H9 (cell line): ENCODE measurements at regions not wholly inside any gene's neighbourhood (a gene's known extent, or its start where the extent isn't known, plus 50 kb on each side); places are given as distances from the start of the nearest gene placed in this dataset.

Source experiments
- DNase-seq: peaks from one replicate; pipeline ENCODE4 v3.0.0-alpha.2; 2017
- H2AFZ ChIP-seq: one replicate; pipeline ENCODE4 v1.6.1; 2013; ENCODE audit warnings: mild to moderate bottlenecking, low read length, control low read depth, moderate library complexity
- H2AK5ac ChIP-seq: 2 replicates; pipeline ENCODE4 v1.6.1; 2013; ENCODE audit warnings: low read length, control low read depth, mixed read lengths; ENCODE audit not compliant: insufficient read length
- H2BK120ac ChIP-seq: one replicate; pipeline ENCODE4 v1.6.1; 2013; ENCODE audit warnings: low read depth, mild to moderate bottlenecking, low read length, control low read depth, inconsistent platforms; ENCODE audit not compliant: poor library complexity, severe bottlenecking
- H2BK12ac ChIP-seq: 2 replicates; pipeline ENCODE4 v1.6.1; 2013; ENCODE audit warnings: low read length, control low read depth, mixed read lengths, low read depth; ENCODE audit not compliant: insufficient read length
- H2BK15ac ChIP-seq: 2 replicates; pipeline ENCODE4 v1.6.1; 2013; ENCODE audit warnings: low read depth, low read length, control low read depth
- H2BK20ac ChIP-seq: one replicate; pipeline ENCODE4 v1.6.1; 2013; ENCODE audit warnings: low read depth, mild to moderate bottlenecking, low read length, control low read depth, inconsistent platforms; ENCODE audit not compliant: poor library complexity, severe bottlenecking
- H2BK5ac ChIP-seq: 2 replicates; pipeline ENCODE4 v1.6.1; 2013; ENCODE audit warnings: low read length, control low read depth, mixed read lengths; ENCODE audit not compliant: insufficient read length
- H3K14ac ChIP-seq: 2 replicates; pipeline ENCODE4 v1.6.1; 2013; ENCODE audit warnings: low read length, control low read depth; ENCODE audit not compliant: insufficient read depth
- H3K18ac ChIP-seq: 2 replicates; pipeline ENCODE4 v1.6.1; 2013; ENCODE audit warnings: low read depth, mild to moderate bottlenecking, mixed read lengths, low read length, control low read depth; ENCODE audit not compliant: insufficient read length
- H3K23ac ChIP-seq: 2 replicates; pipeline ENCODE4 v1.6.1; 2013; ENCODE audit warnings: low read length, control low read depth, mixed read lengths, low read depth; ENCODE audit not compliant: insufficient read length
- H3K23me2 ChIP-seq: 2 replicates; pipeline ENCODE4 v1.6.1; 2013; ENCODE audit warnings: low read depth, mild to moderate bottlenecking, mixed read lengths, low read length, control low read depth; ENCODE audit not compliant: insufficient read length, poor library complexity, severe bottlenecking
- H3K27ac ChIP-seq: 2 replicates; pipeline ENCODE4 v1.5.1; 2013; ENCODE audit warnings: low read length, control low read depth, mixed read lengths, low read depth; ENCODE audit not compliant: insufficient read length
- H3K27me3 ChIP-seq: 2 replicates; pipeline ENCODE4 v1.6.1; 2013; ENCODE audit warnings: low read length, control low read depth, inconsistent platforms; ENCODE audit not compliant: insufficient read depth
- H3K4ac ChIP-seq: 2 replicates; pipeline ENCODE4 v1.6.1; 2013; ENCODE audit warnings: low read depth, mild to moderate bottlenecking, control low read depth, inconsistent platforms, low read length, moderate library complexity
- H3K4me1 ChIP-seq: 2 replicates; pipeline ENCODE4 v1.6.1; 2013; ENCODE audit warnings: low read length, control low read depth, inconsistent platforms; ENCODE audit not compliant: insufficient read depth
- H3K4me2 ChIP-seq: 2 replicates; pipeline ENCODE4 v1.6.1; 2013; ENCODE audit warnings: low read length, control low read depth, mixed read lengths; ENCODE audit not compliant: insufficient read length, insufficient read depth
- H3K56ac ChIP-seq: 2 replicates; pipeline ENCODE4 v1.6.1; 2013; ENCODE audit warnings: low read depth, mild to moderate bottlenecking, mixed read lengths, low read length, control low read depth; ENCODE audit not compliant: insufficient read length
- H3K79me1 ChIP-seq: 2 replicates; pipeline ENCODE4 v1.6.1; 2013; ENCODE audit warnings: low read depth, mild to moderate bottlenecking, moderate library complexity, low read length, control low read depth, inconsistent platforms; ENCODE audit not compliant: insufficient read depth, poor library complexity, severe bottlenecking
- H3K79me2 ChIP-seq: 2 replicates; pipeline ENCODE4 v1.6.1; 2013; ENCODE audit warnings: low read length, control low read depth, inconsistent platforms; ENCODE audit not compliant: insufficient read depth
- H3K9ac ChIP-seq: 2 replicates; pipeline ENCODE4 v1.6.1; 2013; ENCODE audit warnings: low read length, control low read depth, mixed read lengths; ENCODE audit not compliant: insufficient read length; ENCODE audit errors: extremely low read depth
- H3K9me3 ChIP-seq: one replicate; pipeline ENCODE4 v1.6.1; 2013; ENCODE audit warnings: low read depth, low read length, inconsistent platforms; ENCODE audit not compliant: control insufficient read depth
- H3T11ph ChIP-seq: one replicate; pipeline ENCODE4 v1.6.1; 2013; ENCODE audit warnings: mild to moderate bottlenecking, low read length, control low read depth, inconsistent platforms
- H4K20me1 ChIP-seq: one replicate; pipeline ENCODE4 v1.6.1; 2013; ENCODE audit not compliant: control insufficient read depth, insufficient read length, insufficient read depth
- H4K5ac ChIP-seq: 2 replicates; pipeline ENCODE4 v1.6.1; 2013; ENCODE audit warnings: low read depth, mild to moderate bottlenecking, mixed read lengths, low read length, control low read depth; ENCODE audit not compliant: insufficient read length
- H4K8ac ChIP-seq: replicated peaks from 2 replicates; pipeline ENCODE4 v1.6.1; 2013; ENCODE audit warnings: low read length, control low read depth, mixed read lengths, low read depth; ENCODE audit not compliant: insufficient read length
- H4K91ac ChIP-seq: 2 replicates; pipeline ENCODE4 v1.6.1; 2013; ENCODE audit warnings: low read depth, mild to moderate bottlenecking, moderate library complexity, mixed read lengths, low read length, control low read depth; ENCODE audit not compliant: insufficient read length
- H3K27ac Mint-ChIP-seq, 3 experiments: 2 replicates in 2 of 3; 3 replicates in 1 of 3; pipeline ENCODE4 v1.8.0; 2020 to 2021; ENCODE audit warnings: mixed read lengths in 3 of 3, mild to moderate bottlenecking in 1 of 3, moderate library complexity in 1 of 3
- H3K27me3 Mint-ChIP-seq: 2 replicates; pipeline ENCODE4 v1.8.0; 2021; ENCODE audit warnings: low read depth, mild to moderate bottlenecking, moderate library complexity, mixed read lengths
- H3K36me3 Mint-ChIP-seq, 3 experiments: 2 replicates in 2 of 3; 3 replicates in 1 of 3; pipeline ENCODE4 v1.8.0; 2020 to 2021; ENCODE audit warnings: low read depth in 3 of 3, mixed read lengths in 3 of 3; ENCODE audit not compliant: insufficient read depth in 1 of 3
- H3K4me1 Mint-ChIP-seq, 2 experiments: 2 replicates each; pipeline ENCODE4 v1.8.0; 2020; ENCODE audit warnings: mixed read lengths in 2 of 2
- H3K4me3 Mint-ChIP-seq, 2 experiments: 2 replicates in 1 of 2; 3 replicates in 1 of 2; pipeline ENCODE4 v1.8.0; 2020 to 2021; ENCODE audit warnings: mild to moderate bottlenecking in 2 of 2, mixed read lengths in 2 of 2, moderate library complexity in 1 of 2
- H3K9me3 Mint-ChIP-seq, 2 experiments: 2 replicates in 1 of 2; 3 replicates in 1 of 2; pipeline ENCODE4 v1.8.0; 2020; ENCODE audit warnings: mild to moderate bottlenecking in 2 of 2, mixed read lengths in 2 of 2, moderate library complexity in 1 of 2
- CTCF ChIP-seq: fragments of 200-600 bp; sonication (generic); conservative IDR thresholded peaks from 3 replicates; pipeline ENCODE4 v1.8.0; 2021; ENCODE audit warnings: antibody characterized with exemption, mild to moderate bottlenecking
- WGBS: extraction: QIAGEN DNeasy Blood & Tissue Kit; methylation state at CpG from one replicate; pipeline ENCODE4 v1.1.7; 2013; ENCODE audit warnings: missing lambda C conversion rate, low lambda C conversion rate, mixed read lengths; ENCODE audit not compliant: insufficient read length; ENCODE audit errors: extremely low coverage; 5-methylcytosine and 5-hydroxymethylcytosine counted together

DNA sequence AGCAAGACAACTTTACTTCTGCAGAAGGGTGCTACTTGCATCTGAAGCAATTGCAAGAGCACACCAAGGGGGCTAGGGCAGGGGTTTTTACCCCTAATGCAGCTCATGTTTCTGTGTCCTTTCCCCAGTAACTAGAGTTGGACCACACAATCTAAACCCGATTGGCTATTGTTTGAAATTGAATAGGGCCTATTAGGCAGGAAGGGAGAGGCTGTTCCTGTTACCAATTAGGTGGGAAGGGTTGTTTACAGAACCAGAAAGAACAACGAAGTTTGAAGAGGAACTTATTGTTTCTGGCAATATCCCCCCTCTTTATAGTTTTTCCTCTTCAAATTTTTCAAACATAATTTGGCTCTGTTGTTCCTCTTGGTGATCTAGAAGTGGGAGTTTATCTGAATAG is 85.5 kb downstream of the CHCHD4 start:
- H3K4me2 ChIP-seq = no peak overlapping the region

More for the DNA sequence above, 85.5 kb downstream of the CHCHD4 start:
- Histone ChIP-seq H3K79me2 (no peaks in the 10 kb centered on the region), H3K9me3 (no peaks in the 10 kb centered on the region), H3K23me2 (no peaks in the 10 kb centered on the region), H2BK12ac (no peak overlapping the region), H3K9ac (no peak overlapping the region), H3K79me1 (no peaks in the 10 kb centered on the region), H3K27ac (no peak overlapping the region), H2AK5ac (no peak overlapping the region), H3K56ac (no peak overlapping the region), H4K91ac (no peak overlapping the region), H4K8ac (no peak overlapping the region), H4K20me1 (no peaks in the 10 kb centered on the region), H3K4ac (no peak overlapping the region), H3K18ac (no peak overlapping the region), H2BK120ac (no peak overlapping the region), H2BK20ac (no peak overlapping the region), H2AFZ (no peak overlapping the region), H4K5ac (no peak overlapping the region), H3K27me3 (no peaks in the 10 kb centered on the region), H2BK5ac (no peak overlapping the region), H3K4me1 (no peaks in the 10 kb centered on the region), H3K14ac (no peak overlapping the region), H3K23ac (no peak overlapping the region), H3T11ph (no peak overlapping the region), H2BK15ac (no peak overlapping the region)
- Mint-ChIP-seq H3K27me3 (0 out of 2 replicates have a peak, but pooled peaks cover 3% of the 10 kb centered on the region), H3K4me1 (no peaks in the 10 kb centered on the region), H3K36me3 (peaks cover 9 to 14% (median 11%) of the 10 kb centered on the region in 3 experiments), H3K9me3 (peaks cover 27 to 64% of the 10 kb centered on the region in 2 experiments), H3K4me3 (no peak overlapping the region), H3K27ac (no peak overlapping the region)
- TF ChIP-seq CTCF = no peak
- no CpG with 5 or more reads among the region's 2 CpGs for WGBS
- no peak for DNase-seq
